Head of caudate nucleus (tissue), 42 donors: ENCODE measurements at regions not wholly inside any gene's neighbourhood (a gene's known extent, or its start where the extent isn't known, plus 50 kb on each side); places are given as distances from the start of the nearest gene placed in this dataset.
A peak's percentile ranks its signal among the peaks of the same experiment; 100 is the strongest.
"Not testable (repeated sequence)": the region's sequence is repeated elsewhere in the genome, so short reads cannot be mapped to it uniquely, and the experiment has no call there.

Source experiments
- DNase-seq, 42 donors: peaks; one replicate each; pipeline versions ENCODE4 v3.0.0 to v3.0.0-alpha.2; 2020 to 2021; ENCODE audit warnings: mixed read lengths in 7 of 42
- intact Hi-C: fragments of 100-400 bp; cut with DNase I; formaldehyde crosslinking; loops from one replicate; pipeline ENCODE4 v1.15.0; 2022

GRCh38 chr2:90097617-90098016, 1406.1 kb downstream of the RPIA start:
- DNase-seq = not testable (repeated sequence)

DNA sequence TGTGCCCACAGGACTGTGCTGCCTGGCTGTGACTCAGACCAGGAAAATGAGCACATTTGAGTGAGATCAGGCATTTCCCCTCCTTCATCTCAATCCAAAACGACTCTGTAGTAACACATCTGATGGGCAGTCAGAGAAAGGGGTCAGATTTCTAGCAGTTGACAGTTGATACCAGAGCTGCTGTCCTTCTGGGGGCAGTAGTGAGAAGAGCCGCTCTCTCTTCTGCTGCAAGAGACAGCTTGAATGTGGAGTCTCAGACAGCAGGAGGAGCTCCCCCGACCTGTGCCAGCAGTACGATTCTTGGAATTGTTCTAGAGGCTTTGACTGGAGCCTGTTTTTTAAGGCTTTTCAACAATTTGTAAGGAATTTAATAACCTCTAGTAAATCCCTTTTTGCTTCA, 1413.7 kb downstream of the RPIA start:
- intact Hi-C loops, DNase-seq: not testable (repeated sequence)

More at GRCh38 chr2:90097617-90098016, 1406.1 kb downstream of the RPIA start:
- intact Hi-C loops = not testable (repeated sequence)

DNA sequence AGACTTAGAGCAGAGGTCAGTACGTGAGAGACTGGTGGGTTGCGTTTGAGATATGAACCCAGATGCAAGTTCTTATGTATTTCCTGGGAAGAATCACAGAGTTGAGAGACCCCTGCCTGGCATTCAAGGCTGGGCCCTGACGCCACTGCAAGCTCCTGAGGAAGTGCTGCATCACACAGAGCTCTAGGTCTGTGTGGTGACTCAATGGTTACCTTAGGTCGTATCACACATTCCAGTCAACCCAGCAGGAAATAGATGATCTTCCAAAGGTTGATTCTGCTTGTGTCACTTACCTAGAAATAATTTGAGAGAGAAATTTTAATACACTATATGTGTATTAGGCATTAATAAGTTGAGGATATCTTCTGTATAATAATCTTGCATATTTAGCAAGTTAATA, 1431.9 kb downstream of the RPIA start:
- intact Hi-C loops, DNase-seq: not testable (repeated sequence)

- intact Hi-C loops, DNase-seq: not testable (repeated sequence)
These were observed 1447.6 kb downstream of the RPIA start for GRCh38 chr2:90139046-90139445.

DNA sequence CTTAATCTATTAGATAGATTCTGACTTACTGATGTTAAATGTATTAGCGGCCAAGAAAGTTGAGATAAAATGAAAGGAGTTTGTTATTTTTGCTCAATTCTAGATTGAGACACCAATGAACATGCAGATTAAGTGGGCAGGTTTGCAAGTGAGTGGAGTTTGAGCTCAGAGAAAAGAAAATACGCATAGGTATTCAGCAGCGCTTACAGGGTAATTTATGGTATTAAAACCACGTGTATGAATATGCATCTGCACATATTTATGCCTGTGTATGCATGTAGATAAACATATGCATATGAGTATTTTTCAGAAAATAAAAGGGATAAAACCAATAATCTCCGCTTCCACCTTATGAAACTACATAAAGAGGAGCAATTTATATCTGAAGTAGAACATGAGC, 1450.1 kb downstream of the RPIA start:
- intact Hi-C loops, DNase-seq: not testable (repeated sequence)

DNA sequence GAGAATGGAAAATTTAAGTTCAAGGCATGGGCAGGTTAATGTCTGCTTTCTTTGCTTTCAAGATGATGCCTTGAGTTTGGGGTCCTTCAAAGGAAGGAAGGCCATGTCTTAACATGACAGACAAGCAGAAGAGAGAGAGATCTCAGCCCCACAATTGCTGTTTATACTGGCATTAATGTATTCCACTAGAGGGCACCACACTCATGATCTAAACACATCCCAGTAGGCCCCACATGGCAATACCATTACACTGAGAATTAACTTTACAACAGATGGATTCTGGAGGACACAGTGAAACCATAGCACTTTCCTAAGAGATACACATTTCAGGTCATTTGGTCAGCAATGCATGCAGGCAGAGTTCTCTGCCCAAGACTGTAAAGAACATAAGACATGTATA, 1460.3 kb downstream of the RPIA start:
- intact Hi-C loops = not testable (repeated sequence)
- peak in 1 of 42 donors; percentile 37 for DNase-seq

GRCh38 chr2:90170978-90171377, 1479.5 kb downstream of the RPIA start:
- intact Hi-C loops, DNase-seq: not testable (repeated sequence)

DNA sequence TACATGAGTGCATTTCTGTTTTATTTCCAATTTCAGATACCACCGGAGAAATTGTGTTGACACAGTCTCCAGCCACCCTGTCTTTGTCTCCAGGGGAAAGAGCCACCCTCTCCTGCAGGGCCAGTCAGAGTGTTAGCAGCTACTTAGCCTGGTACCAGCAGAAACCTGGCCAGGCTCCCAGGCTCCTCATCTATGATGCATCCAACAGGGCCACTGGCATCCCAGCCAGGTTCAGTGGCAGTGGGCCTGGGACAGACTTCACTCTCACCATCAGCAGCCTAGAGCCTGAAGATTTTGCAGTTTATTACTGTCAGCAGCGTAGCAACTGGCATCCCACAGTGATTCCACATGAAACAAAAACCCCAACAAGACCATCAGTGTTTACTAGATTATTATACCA, 1481.6 kb downstream of the RPIA start:
- intact Hi-C loops = not testable (repeated sequence)
- DNase-seq = peak in 16 of 42 donors; percentile 2 to 44 (median 18)

GRCh38 chr2:90179591-90179990, 1488.1 kb downstream of the RPIA start:
- intact Hi-C loops, DNase-seq: not testable (repeated sequence)

- DNase-seq = peak in 1 of 42 donors; percentile 11
- intact Hi-C loops = no loop called here
These were observed 1516.1 kb downstream of the RPIA start for GRCh38 chr2:90207454-90208058.

DNA sequence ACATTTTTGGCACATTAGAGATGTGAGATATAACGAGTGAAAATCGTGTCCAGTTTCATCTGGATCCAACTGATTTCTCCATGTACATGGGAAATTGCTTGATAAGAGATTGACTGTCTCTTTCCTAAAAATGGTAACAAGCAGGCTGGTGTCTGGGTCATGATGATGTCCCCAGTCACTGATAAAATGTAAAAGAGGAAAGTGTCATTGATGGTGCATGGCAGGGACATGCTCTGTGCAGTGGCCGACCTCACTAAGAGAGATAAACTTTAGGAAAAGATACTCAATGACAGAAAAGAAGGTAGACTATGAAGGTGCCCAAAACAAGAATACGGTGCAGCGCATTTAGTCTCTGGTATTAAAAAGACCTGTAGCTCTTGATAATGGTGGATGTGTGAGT, 1517.5 kb downstream of the RPIA start:
- no peak for DNase-seq
- intact Hi-C loops = no loop called here

DNA sequence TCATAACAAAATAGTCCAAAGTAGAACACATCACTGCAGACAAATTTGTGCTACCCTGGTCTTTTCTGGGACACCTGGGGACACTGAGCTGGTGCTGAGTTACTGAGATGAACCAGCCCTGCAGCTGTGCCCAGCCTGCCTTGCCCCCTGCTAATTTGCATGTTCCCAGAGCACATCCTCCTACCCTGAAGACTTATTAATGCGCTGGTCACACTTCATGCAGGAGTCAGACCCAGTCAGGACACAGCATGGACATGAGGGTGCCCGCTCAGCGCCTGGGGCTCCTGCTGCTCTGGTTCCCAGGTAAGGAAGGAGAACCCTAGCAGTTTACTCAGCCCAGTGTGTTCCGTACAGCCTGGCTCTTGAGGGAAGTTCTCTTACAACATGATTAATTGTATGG, 1518.3 kb downstream of the RPIA start:
- intact Hi-C loops = no loop called here
- peak in 1 of 42 donors; percentile 15 for DNase-seq

DNA sequence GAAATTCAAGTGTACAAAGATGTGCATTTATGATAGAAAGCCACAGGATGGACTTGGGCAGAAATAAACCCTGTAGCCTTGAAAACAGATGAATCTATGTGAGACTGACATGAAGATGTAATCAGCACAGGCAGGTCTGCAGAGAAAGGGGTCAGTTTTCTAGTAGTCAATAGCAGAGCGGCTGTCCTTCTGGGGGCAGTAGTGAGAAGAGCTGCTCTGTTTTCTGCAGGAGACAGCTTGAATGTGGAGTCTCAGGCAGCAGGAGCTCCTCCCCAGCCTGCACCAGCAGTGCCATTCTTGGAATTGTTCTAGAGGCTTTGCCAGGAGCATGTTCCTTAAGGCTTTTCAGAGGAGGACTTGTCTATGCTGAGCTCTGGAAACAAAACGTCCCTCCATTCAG, 1524.4 kb downstream of the RPIA start:
- DNase-seq = not testable (repeated sequence)

GRCh38 chr2:90216801-90217200, 1525.3 kb downstream of the RPIA start:
- intact Hi-C loops, DNase-seq: not testable (repeated sequence)

More for the DNA sequence above, 1524.4 kb downstream of the RPIA start:
- intact Hi-C loops = not testable (repeated sequence)

GRCh38 chr2:90218534-90218933, 1527.1 kb downstream of the RPIA start:
- intact Hi-C loops = not testable (repeated sequence)

DNA sequence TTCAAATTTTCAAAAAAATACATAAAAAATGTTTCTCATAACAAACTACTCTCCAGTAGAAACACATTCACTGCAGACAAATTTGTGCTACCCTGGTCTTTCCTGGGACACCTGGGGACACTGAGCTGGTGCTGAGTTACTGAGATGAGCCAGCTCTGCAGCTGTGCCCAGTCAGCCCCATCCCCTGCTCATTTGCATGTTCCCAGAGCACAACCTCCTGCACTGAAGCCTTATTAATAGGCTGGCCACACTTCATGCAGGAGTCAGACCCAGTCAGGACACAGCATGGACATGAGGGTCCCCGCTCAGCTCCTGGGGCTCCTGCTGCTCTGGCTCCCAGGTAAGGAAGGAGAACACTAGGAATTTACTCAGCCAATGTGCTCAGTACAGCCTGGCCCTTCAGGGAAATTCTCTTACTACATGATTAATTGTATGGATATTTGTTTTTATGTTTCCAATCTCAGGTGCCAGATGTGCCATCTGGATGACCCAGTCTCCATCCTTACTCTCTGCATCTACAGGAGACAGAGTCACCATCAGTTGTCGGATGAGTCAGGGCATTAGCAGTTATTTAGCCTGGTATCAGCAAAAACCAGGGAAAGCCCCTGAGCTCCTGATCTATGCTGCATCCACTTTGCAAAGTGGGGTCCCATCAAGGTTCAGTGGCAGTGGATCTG, 1529.3 kb downstream of the RPIA start:
- intact Hi-C loops = not testable (repeated sequence)
- peak in 5 of 42 donors; percentile 6 to 28 (median 14) for DNase-seq

More at GRCh38 chr2:90218534-90218933, 1527.1 kb downstream of the RPIA start:
- DNase-seq = not testable (repeated sequence)

- intact Hi-C loops = no loop called here
These were observed 1529.8 kb downstream of the RPIA start for GRCh38 chr2:90221300-90221651.

DNA sequence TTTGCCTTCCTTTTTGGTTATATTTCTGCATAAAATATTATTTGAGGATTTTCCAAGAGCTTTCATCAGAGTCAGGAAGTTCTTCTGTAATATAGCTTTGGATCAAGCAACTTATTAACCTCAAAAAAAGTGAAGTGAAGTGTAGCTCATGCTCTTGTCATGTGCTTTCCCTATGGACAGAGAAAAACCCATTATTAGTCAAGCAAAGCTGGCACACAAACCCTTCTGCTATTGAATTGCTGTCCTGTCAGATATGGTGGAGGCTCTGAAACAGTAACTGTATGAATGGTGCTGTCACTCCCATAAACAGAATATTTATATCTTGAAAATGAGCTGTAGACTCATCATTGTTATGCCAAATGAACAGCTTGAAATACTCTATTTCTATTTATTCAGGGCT, 1533.3 kb downstream of the RPIA start:
- DNase-seq, intact Hi-C loops: not testable (repeated sequence)

More at GRCh38 chr2:90221300-90221651, 1529.8 kb downstream of the RPIA start:
- DNase-seq = no peak

DNA sequence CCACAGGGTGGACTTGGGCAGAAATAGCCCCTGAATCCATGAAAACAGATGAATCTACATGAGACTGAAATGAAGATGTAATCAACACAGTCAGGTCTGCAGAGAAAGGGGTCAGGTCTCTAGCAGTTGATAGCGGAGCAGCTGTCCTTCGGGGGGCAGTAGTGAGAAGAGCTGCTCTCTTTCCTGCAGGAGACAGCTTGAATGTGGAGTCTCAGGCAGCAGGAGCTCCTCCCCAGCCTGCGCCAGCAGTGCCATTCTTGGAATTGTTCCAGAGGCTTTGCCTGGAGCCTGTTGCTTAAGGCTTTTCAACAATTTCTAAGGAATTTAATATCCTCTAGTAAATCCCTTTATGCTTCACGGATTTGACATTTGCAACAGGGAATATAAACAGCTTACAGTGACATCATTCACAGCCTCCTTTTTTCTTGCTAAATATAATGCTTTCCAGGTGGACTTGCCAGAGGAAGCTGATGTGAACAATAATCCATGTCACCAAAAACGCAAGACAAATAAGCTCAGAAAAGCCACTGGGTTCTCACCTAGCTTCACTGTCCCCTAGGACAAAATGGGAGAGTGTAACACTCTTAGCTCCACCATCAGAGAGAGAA, 1535.1 kb downstream of the RPIA start:
- peak in 8 of 42 donors; percentile 17 to 59 (median 33) for DNase-seq
- intact Hi-C loops = not testable (repeated sequence)

DNA sequence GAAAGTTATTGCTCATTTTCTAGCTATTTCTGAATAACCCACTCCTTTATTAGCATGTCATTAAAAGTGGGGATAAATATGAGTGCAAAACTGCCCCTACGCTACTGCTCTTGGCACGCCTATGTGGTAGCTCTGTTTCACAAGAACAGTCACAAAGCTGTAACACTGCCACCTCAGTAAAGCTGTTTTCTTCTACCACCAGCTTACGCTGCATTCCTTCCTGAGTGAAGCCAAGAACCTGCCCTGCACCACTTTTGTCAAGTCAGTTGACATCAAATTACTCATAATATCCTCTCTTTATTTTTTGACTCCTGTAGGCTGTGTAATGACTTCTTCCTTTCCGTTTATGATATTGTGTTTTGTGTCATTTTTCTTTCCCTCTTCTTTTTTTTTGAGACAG, 1539.7 kb downstream of the RPIA start:
- DNase-seq, intact Hi-C loops: not testable (repeated sequence)
